ENCODE measurements at regions not wholly inside any gene's neighbourhood (a gene's known extent, or its start where the extent isn't known, plus 50 kb on each side); places are given as distances from the start of the nearest gene placed in this dataset.

GRCh38 chr2:176847575-176847974, 365.0 kb upstream of the HNRNPA3 start:
- peak overlapping the region in 1 of 2 donors; percentile 24 for H3K27ac Mint-ChIP-seq
- DNase-seq = no peak

GRCh38 chr2:176848844-176849243, 363.8 kb upstream of the HNRNPA3 start:
- DNase-seq = no peak
- H3K27me3 ChIP-seq (ENCODE audit: control insufficient read depth, insufficient read depth, low read length) = no peaks in the 10 kb centered on the region
- Mint-ChIP-seq H3K4me1 (peaks cover 45 to 75% of the 10 kb centered on the region in 2 donors), H3K27ac (no peak overlapping the region), H3K36me3 (no peaks in the 10 kb centered on the region), H3K4me3 (no peak overlapping the region), H3K9me3 (peaks cover 2 to 5% of the 10 kb centered on the region in 2 donors), H3K27me3 (ENCODE audit: low read depth in 2 of 2) (no peaks in the 10 kb centered on the region)
- peaks cover 37% of the 10 kb centered on the region for H3K4me1 ChIP-seq (ENCODE audit: control insufficient read depth, insufficient read depth, low read length)
- H3K36me3 ChIP-seq (ENCODE audit: control insufficient read depth, insufficient read depth, low read length) = no peaks in the 10 kb centered on the region
- intact Hi-C loops (cut with micrococcal nuclease) = no loop called here
- no peak overlapping the region for H3K4me3 ChIP-seq (ENCODE audit: low read length)
- no peak for ATAC-seq
- no peak for TF ChIP-seq CTCF (IDR thresholded peaks at IDR 0.05)
- WGBS (ENCODE audit: insufficient coverage) = 97% methylated on average over 8 of the region's 8 CpGs
- H3K9me3 ChIP-seq (ENCODE audit: control insufficient read depth, insufficient read depth, low read length) = no peaks in the 10 kb centered on the region
- no peak overlapping the region for H3K27ac ChIP-seq (ENCODE audit: low read length)

More at GRCh38 chr2:176847575-176847974, 365.0 kb upstream of the HNRNPA3 start:
- ATAC-seq = no peak
- 94% methylated on average over 2 of the region's 4 CpGs for WGBS (ENCODE audit: insufficient coverage)
- no peak for TF ChIP-seq CTCF (IDR thresholded peaks at IDR 0.05)
- Mint-ChIP-seq H3K4me1 (peaks cover 32 to 74% of the 10 kb centered on the region in 2 donors), H3K27me3 (ENCODE audit: low read depth in 2 of 2) (no peaks in the 10 kb centered on the region), H3K9me3 (peaks cover 2 to 7% of the 10 kb centered on the region in 2 donors), H3K4me3 (no peak overlapping the region), H3K36me3 (no peaks in the 10 kb centered on the region)
- Histone ChIP-seq H3K27ac (ENCODE audit: low read length) (no peak overlapping the region), H3K4me1 (ENCODE audit: control insufficient read depth, insufficient read depth, low read length) (peaks cover 36% of the 10 kb centered on the region), H3K36me3 (ENCODE audit: control insufficient read depth, insufficient read depth, low read length) (no peaks in the 10 kb centered on the region), H3K9me3 (ENCODE audit: control insufficient read depth, insufficient read depth, low read length) (no peaks in the 10 kb centered on the region), H3K27me3 (ENCODE audit: control insufficient read depth, insufficient read depth, low read length) (no peaks in the 10 kb centered on the region), H3K4me3 (ENCODE audit: low read length) (no peak overlapping the region)
- intact Hi-C loops (cut with micrococcal nuclease) = no loop called here

GRCh38 chr2:176851200-176851888, 361.2 kb upstream of the HNRNPA3 start:
- peaks cover 22% of the 10 kb centered on the region for H3K4me1 ChIP-seq (ENCODE audit: control insufficient read depth, insufficient read depth, low read length)
- no peak overlapping the region for H3K27ac Mint-ChIP-seq

More at GRCh38 chr2:176851200-176851888, 361.2 kb upstream of the HNRNPA3 start:
- Histone ChIP-seq H3K4me3 (ENCODE audit: low read length) (no peak overlapping the region), H3K36me3 (ENCODE audit: control insufficient read depth, insufficient read depth, low read length) (no peaks in the 10 kb centered on the region), H3K9me3 (ENCODE audit: control insufficient read depth, insufficient read depth, low read length) (no peaks in the 10 kb centered on the region), H3K27me3 (ENCODE audit: control insufficient read depth, insufficient read depth, low read length) (no peaks in the 10 kb centered on the region), H3K27ac (ENCODE audit: low read length) (no peak overlapping the region)
- intact Hi-C loops (cut with micrococcal nuclease) = loop anchor here (5.0 kb wide), 1 partner anchor 1274 kb away; no protein-coding TSS in a partner anchor
- H3K4me1 Mint-ChIP-seq = peaks cover 70 to 73% of the 10 kb centered on the region in 2 donors
- no peak for DNase-seq
- no CpG with 5 or more reads among the region's 2 CpGs for WGBS (ENCODE audit: insufficient coverage)
- no peak for ATAC-seq
- no peaks in the 10 kb centered on the region for H3K9me3 Mint-ChIP-seq
- H3K4me3 Mint-ChIP-seq = no peak overlapping the region
- no peaks in the 10 kb centered on the region for H3K27me3 Mint-ChIP-seq (ENCODE audit: low read depth in 2 of 2)
- H3K36me3 Mint-ChIP-seq = peaks cover 10% of the 10 kb centered on the region
- no peak for TF ChIP-seq CTCF (IDR thresholded peaks at IDR 0.05)

All from natural killer cell (primary cell).